HCT116 (cell line): ENCODE measurements at regions not wholly inside any gene's neighbourhood (a gene's known extent, or its start where the extent isn't known, plus 50 kb on each side); places are given as distances from the start of the nearest gene placed in this dataset.

ENCODE experiments used
- CEBPB ChIP-seq: IDR thresholded peaks from 2 replicates; pipeline ENCODE4 v1.6.1; 2012; ENCODE audit warnings: low read depth
- REST ChIP-seq: IDR thresholded peaks from 2 replicates; pipeline ENCODE4 v1.6.1; 2012; ENCODE audit warnings: low read depth
- TCF7L2 ChIP-seq: IDR thresholded peaks from 2 replicates; pipeline ENCODE4 v1.7.0; 2011; ENCODE audit warnings: borderline replicate concordance, inconsistent platforms; ENCODE audit not compliant: insufficient read depth, insufficient read length; ENCODE audit errors: extremely low read depth
- ZNF274 ChIP-seq: fragments of 200-500 bp; sonication (Bioruptor generic); IDR thresholded peaks from 2 replicates; pipeline ENCODE4 v1.6.1; 2014; ENCODE audit warnings: mild to moderate bottlenecking, low read depth, low read length, inconsistent platforms
- TF ChIP-seq, protein P1 (sequence below): IDR thresholded peaks from 2 replicates; pipeline ENCODE4 v1.6.1; 2012
- TF ChIP-seq, protein P2 (sequence below), 3 experiments: fragments of 200-600 bp in 1 of 3; sonication (generic) in 1 of 3; IDR thresholded peaks in 2 of 3; conservative IDR thresholded peaks in 1 of 3; 2 replicates each; pipeline ENCODE4 v1.5.1; 2012 to 2017; ENCODE audit warnings: low read depth in 2 of 3, low read length in 2 of 3, antibody characterized with exemption in 1 of 3, borderline replicate concordance in 1 of 3, control low read depth in 1 of 3, mild to moderate bottlenecking in 1 of 3, mixed read lengths in 1 of 3, mixed run types in 1 of 3, moderate library complexity in 1 of 3; ENCODE audit not compliant: insufficient read depth in 1 of 3
- TF ChIP-seq, protein P3 (sequence below): IDR thresholded peaks from 2 replicates; pipeline ENCODE4 v1.6.1; 2011; ENCODE audit warnings: mild to moderate bottlenecking, low read length, moderate library complexity; ENCODE audit not compliant: insufficient replicate concordance; ENCODE audit errors: extremely low read depth

DNA sequence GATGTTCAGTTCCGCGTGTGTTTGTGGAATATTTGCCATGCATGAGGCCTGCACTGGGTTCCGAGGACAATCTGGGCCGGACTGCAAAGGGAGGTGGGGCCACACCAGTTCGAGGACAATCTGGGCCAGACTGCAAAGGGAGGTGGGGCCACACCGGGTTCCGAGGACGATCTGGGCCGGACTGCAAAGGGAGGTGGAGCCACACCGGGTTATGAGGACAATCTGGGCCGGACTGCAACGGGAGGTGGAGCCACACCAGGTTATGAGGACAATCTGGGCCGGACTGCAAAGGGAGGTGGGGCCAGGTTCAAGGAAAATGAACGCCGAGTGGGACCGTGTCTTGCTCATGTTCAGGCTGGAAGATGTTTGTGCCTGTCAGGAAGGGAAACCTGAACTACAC lies 97.8 kb upstream of the HDAC4 start:
- TF ChIP-seq, protein P1, sequence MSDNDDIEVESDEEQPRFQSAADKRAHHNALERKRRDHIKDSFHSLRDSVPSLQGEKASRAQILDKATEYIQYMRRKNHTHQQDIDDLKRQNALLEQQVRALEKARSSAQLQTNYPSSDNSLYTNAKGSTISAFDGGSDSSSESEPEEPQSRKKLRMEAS: no peak
- TF ChIP-seq, protein P2, sequence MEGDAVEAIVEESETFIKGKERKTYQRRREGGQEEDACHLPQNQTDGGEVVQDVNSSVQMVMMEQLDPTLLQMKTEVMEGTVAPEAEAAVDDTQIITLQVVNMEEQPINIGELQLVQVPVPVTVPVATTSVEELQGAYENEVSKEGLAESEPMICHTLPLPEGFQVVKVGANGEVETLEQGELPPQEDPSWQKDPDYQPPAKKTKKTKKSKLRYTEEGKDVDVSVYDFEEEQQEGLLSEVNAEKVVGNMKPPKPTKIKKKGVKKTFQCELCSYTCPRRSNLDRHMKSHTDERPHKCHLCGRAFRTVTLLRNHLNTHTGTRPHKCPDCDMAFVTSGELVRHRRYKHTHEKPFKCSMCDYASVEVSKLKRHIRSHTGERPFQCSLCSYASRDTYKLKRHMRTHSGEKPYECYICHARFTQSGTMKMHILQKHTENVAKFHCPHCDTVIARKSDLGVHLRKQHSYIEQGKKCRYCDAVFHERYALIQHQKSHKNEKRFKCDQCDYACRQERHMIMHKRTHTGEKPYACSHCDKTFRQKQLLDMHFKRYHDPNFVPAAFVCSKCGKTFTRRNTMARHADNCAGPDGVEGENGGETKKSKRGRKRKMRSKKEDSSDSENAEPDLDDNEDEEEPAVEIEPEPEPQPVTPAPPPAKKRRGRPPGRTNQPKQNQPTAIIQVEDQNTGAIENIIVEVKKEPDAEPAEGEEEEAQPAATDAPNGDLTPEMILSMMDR (IDR thresholded peaks at IDR 0.05 in 2 of 3, conservative IDR thresholded peaks at IDR 0.05 in 1 of 3; ENCODE audit: borderline replicate concordance in 1 of 3, insufficient read depth in 1 of 3, low read depth in 2 of 3, low read length in 2 of 3): no peak
- TF ChIP-seq TCF7L2 (no peak), CEBPB (no peak), REST (no peak), ZNF274 (no peak)
- TF ChIP-seq, protein P3, sequence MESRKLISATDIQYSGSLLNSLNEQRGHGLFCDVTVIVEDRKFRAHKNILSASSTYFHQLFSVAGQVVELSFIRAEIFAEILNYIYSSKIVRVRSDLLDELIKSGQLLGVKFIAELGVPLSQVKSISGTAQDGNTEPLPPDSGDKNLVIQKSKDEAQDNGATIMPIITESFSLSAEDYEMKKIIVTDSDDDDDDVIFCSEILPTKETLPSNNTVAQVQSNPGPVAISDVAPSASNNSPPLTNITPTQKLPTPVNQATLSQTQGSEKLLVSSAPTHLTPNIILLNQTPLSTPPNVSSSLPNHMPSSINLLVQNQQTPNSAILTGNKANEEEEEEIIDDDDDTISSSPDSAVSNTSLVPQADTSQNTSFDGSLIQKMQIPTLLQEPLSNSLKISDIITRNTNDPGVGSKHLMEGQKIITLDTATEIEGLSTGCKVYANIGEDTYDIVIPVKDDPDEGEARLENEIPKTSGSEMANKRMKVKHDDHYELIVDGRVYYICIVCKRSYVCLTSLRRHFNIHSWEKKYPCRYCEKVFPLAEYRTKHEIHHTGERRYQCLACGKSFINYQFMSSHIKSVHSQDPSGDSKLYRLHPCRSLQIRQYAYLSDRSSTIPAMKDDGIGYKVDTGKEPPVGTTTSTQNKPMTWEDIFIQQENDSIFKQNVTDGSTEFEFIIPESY: no peak
